Astrocyte (in vitro differentiated cells and primary cell): ENCODE measurements at regions not wholly inside any gene's neighbourhood (a gene's known extent, or its start where the extent isn't known, plus 50 kb on each side); places are given as distances from the start of the nearest gene placed in this dataset.

Source experiments
- DNase-seq: peaks from one replicate; pipeline ENCODE4 v3.0.0-alpha.2; 2010; ENCODE audit warnings: low read depth
- FAIRE-seq: peaks from 2 replicates; lab custom pipeline; 2011; peaks lifted over from hg19 to GRCh38; lab: Jason Lieb, UNC
- H2AFZ ChIP-seq: 2 replicates; pipeline ENCODE4 v1.6.0; 2012; ENCODE audit warnings: low read depth, low read length, inconsistent platforms
- H3K27ac ChIP-seq: 2 replicates; pipeline ENCODE4 v1.5.1; 2011; ENCODE audit warnings: low read depth, low read length, inconsistent platforms
- H3K27me3 ChIP-seq: 2 replicates; pipeline ENCODE4 v1.6.0; 2011; ENCODE audit warnings: low read length, inconsistent platforms; ENCODE audit not compliant: insufficient read depth
- H3K36me3 ChIP-seq: 2 replicates; pipeline ENCODE4 v1.5.1; 2011; ENCODE audit warnings: low read length, inconsistent platforms; ENCODE audit not compliant: insufficient read depth
- H3K4me1 ChIP-seq: 2 replicates; pipeline ENCODE4 v1.5.1; 2011; ENCODE audit warnings: low read length, inconsistent platforms; ENCODE audit not compliant: insufficient read depth
- H3K4me2 ChIP-seq: 2 replicates; pipeline ENCODE4 v1.6.0; 2012; ENCODE audit warnings: low read length, inconsistent platforms
- H3K4me3 ChIP-seq: 2 replicates; pipeline ENCODE4 v1.5.1; 2011; ENCODE audit warnings: low read depth, mild to moderate bottlenecking, low read length, inconsistent platforms; ENCODE audit not compliant: insufficient read depth
- H3K79me2 ChIP-seq: 2 replicates; pipeline ENCODE4 v1.6.0; 2012; ENCODE audit warnings: mild to moderate bottlenecking, low read length, inconsistent platforms; ENCODE audit not compliant: insufficient read depth
- H3K9ac ChIP-seq: 2 replicates; pipeline ENCODE4 v1.6.0; 2012; ENCODE audit warnings: mild to moderate bottlenecking, low read length, inconsistent platforms
- H3K9me3 ChIP-seq: 2 replicates; pipeline ENCODE4 v1.5.1; 2012; ENCODE audit warnings: low read depth, mild to moderate bottlenecking, low read length, inconsistent platforms; ENCODE audit not compliant: insufficient read depth
- H4K20me1 ChIP-seq: 2 replicates; pipeline ENCODE4 v1.6.0; 2012; ENCODE audit warnings: low read length, inconsistent platforms; ENCODE audit not compliant: insufficient read depth
- H3K27ac Mint-ChIP-seq: one replicate; pipeline ENCODE4 v1.8.0; 2021; ENCODE audit warnings: mild to moderate bottlenecking, mixed read lengths; ENCODE audit not compliant: unreplicated experiment
- H3K27me3 Mint-ChIP-seq: one replicate; pipeline ENCODE4 v1.8.0; 2021; ENCODE audit warnings: low read depth, mixed read lengths; ENCODE audit not compliant: unreplicated experiment
- H3K36me3 Mint-ChIP-seq: one replicate; pipeline ENCODE4 v1.8.0; 2021; ENCODE audit warnings: low read depth, mixed read lengths; ENCODE audit not compliant: unreplicated experiment
- H3K4me1 Mint-ChIP-seq: one replicate; pipeline ENCODE4 v1.8.0; 2021; ENCODE audit warnings: low read depth, mixed read lengths; ENCODE audit not compliant: unreplicated experiment
- H3K4me3 Mint-ChIP-seq: one replicate; pipeline ENCODE4 v1.8.0; 2021; ENCODE audit warnings: mild to moderate bottlenecking, moderate library complexity, mixed read lengths; ENCODE audit not compliant: unreplicated experiment
- H3K9me3 Mint-ChIP-seq: one replicate; pipeline ENCODE4 v1.8.0; 2021; ENCODE audit warnings: mild to moderate bottlenecking, mixed read lengths; ENCODE audit not compliant: unreplicated experiment
- EZH2 ChIP-seq: IDR thresholded peaks from 2 replicates; pipeline ENCODE4 v1.6.1; 2012; ENCODE audit warnings: mild to moderate bottlenecking, low read length, inconsistent platforms; ENCODE audit not compliant: insufficient read depth
- TF ChIP-seq, protein P1 (sequence below): IDR thresholded peaks from 2 replicates; pipeline ENCODE4 v1.5.1; 2011; ENCODE audit warnings: low read depth, mild to moderate bottlenecking, inconsistent platforms, low read length, moderate library complexity; ENCODE audit not compliant: insufficient read depth

DNA sequence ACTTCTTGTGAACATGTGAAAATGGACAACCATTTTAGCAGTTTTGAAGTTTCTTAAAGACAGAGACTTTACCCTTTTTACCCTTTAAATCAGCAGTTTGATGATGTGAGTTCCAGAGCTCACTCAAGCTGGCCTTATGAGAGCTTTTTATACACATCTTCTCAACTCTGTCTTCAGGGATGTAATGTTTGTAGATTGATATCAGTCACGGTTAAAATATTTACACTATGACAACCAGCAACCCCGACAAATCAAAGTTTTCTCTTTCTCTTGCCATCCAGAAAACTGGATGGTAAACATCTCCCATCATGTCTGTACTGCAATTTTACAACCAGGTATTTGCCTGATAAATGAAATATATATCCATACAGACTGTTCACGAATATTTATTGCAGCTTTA lies 233.4 kb upstream of the ST8SIA4 start:
- Histone ChIP-seq H3K9me3 (no peaks in the 10 kb centered on the region), H3K36me3 (no peaks in the 10 kb centered on the region), H3K4me3 (no peak overlapping the region), H3K4me1 (no peaks in the 10 kb centered on the region), H3K9ac (no peak overlapping the region), H3K79me2 (no peaks in the 10 kb centered on the region), H3K4me2 (no peak overlapping the region), H2AFZ (no peak overlapping the region), H4K20me1 (no peaks in the 10 kb centered on the region), H3K27me3 (no peaks in the 10 kb centered on the region), H3K27ac (no peak overlapping the region)
- no peak overlapping the region for H3K4me3 Mint-ChIP-seq
- DNase-seq: no peak
- H3K36me3 Mint-ChIP-seq: no peaks in the 10 kb centered on the region
- no peaks in the 10 kb centered on the region for H3K9me3 Mint-ChIP-seq
- FAIRE-seq: no peak
- TF ChIP-seq EZH2: no peak
- TF ChIP-seq, protein P1, sequence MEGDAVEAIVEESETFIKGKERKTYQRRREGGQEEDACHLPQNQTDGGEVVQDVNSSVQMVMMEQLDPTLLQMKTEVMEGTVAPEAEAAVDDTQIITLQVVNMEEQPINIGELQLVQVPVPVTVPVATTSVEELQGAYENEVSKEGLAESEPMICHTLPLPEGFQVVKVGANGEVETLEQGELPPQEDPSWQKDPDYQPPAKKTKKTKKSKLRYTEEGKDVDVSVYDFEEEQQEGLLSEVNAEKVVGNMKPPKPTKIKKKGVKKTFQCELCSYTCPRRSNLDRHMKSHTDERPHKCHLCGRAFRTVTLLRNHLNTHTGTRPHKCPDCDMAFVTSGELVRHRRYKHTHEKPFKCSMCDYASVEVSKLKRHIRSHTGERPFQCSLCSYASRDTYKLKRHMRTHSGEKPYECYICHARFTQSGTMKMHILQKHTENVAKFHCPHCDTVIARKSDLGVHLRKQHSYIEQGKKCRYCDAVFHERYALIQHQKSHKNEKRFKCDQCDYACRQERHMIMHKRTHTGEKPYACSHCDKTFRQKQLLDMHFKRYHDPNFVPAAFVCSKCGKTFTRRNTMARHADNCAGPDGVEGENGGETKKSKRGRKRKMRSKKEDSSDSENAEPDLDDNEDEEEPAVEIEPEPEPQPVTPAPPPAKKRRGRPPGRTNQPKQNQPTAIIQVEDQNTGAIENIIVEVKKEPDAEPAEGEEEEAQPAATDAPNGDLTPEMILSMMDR: no peak
- no peaks in the 10 kb centered on the region for H3K27me3 Mint-ChIP-seq
- H3K27ac Mint-ChIP-seq: no peak overlapping the region
- no peaks in the 10 kb centered on the region for H3K4me1 Mint-ChIP-seq

DNA sequence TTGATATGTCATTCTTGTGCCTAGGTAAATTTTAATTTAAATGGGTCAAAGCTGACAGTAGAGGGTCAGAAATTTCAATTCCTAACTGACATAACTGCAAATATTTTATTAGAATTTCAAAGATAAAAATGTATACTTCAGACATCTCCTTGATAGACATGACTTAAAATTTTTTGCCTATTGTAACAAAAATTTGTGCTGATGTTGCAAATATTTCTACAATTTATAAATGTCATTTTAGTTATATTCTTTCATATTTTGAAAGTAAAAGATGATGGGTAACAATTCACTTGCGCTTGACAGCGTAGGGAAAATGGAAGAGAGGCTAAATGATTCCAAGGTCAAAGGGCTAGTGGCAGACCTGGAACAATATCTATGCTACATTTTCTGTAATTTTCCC lies 220.3 kb upstream of the ST8SIA4 start:
- Histone ChIP-seq H2AFZ (no peak overlapping the region), H3K27me3 (no peaks in the 10 kb centered on the region), H3K36me3 (no peaks in the 10 kb centered on the region), H3K4me3 (no peak overlapping the region), H3K4me2 (no peak overlapping the region), H3K9ac (no peak overlapping the region), H3K9me3 (no peaks in the 10 kb centered on the region), H3K79me2 (no peaks in the 10 kb centered on the region), H4K20me1 (no peaks in the 10 kb centered on the region), H3K27ac (no peak overlapping the region), H3K4me1 (no peaks in the 10 kb centered on the region)
- no peak overlapping the region for H3K27ac Mint-ChIP-seq
- H3K27me3 Mint-ChIP-seq: no peaks in the 10 kb centered on the region
- TF ChIP-seq, protein P1: no peak
- no peak for TF ChIP-seq EZH2
- DNase-seq (no peak), FAIRE-seq (no peak)
- H3K4me3 Mint-ChIP-seq: no peak overlapping the region
- H3K9me3 Mint-ChIP-seq: peaks cover 2% of the 10 kb centered on the region
- no peaks in the 10 kb centered on the region for H3K36me3 Mint-ChIP-seq
- no peaks in the 10 kb centered on the region for H3K4me1 Mint-ChIP-seq

DNA sequence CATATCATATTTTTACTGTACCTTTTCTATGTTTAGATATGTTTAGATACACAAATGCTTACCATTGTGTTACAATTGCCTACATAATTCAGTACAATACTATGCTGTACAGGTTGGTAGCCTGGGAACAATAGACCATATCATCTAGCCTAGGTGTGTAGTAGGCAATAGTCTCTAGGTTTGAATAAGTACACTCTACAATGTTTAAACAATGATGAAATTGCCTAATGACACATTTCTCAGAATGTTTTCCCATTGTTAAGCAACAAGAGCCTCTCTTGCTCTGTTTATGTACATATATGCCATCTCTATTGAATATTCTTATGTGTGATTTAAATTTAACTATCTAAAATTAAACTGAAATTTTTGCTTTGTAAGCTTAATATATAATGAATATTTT lies 209.6 kb upstream of the ST8SIA4 start:
- Mint-ChIP-seq H3K27me3 (no peaks in the 10 kb centered on the region), H3K36me3 (no peaks in the 10 kb centered on the region), H3K4me3 (no peak overlapping the region), H3K4me1 (no peaks in the 10 kb centered on the region), H3K9me3 (no peaks in the 10 kb centered on the region), H3K27ac (no peak overlapping the region)
- Histone ChIP-seq H3K27me3 (no peaks in the 10 kb centered on the region), H3K36me3 (no peaks in the 10 kb centered on the region), H3K4me2 (no peak overlapping the region), H3K4me1 (no peaks in the 10 kb centered on the region), H3K9me3 (no peaks in the 10 kb centered on the region), H3K27ac (no peak overlapping the region), H3K79me2 (no peaks in the 10 kb centered on the region), H4K20me1 (no peaks in the 10 kb centered on the region), H3K4me3 (no peak overlapping the region), H3K9ac (no peak overlapping the region), H2AFZ (no peak overlapping the region)
- DNase-seq (no peak), FAIRE-seq (no peak)
- no peak for TF ChIP-seq EZH2
